CD4-positive, alpha-beta T cell (primary cell): ENCODE measurements at regions not wholly inside any gene's neighbourhood (a gene's known extent, or its start where the extent isn't known, plus 50 kb on each side); places are given as distances from the start of the nearest gene placed in this dataset.

Experiments
- ATAC-seq: fragments of 200-7000 bp; cut with Tn5 transposase; one replicate; pipeline ENCODE4 v1.10.0; 2022; ENCODE audit warnings: mild to moderate bottlenecking; ENCODE audit not compliant: poor library complexity
- CTCF ChIA-PET: fragments of 350-600 bp; sonication (Branson Sonifier 250); formaldehyde crosslinking; loops from one replicate; lab custom pipeline; 2021; ENCODE audit warnings: antibody characterized with exemption, inconsistent platforms; lab: Charles Lee
- POLR2A ChIA-PET: fragments of 350-600 bp; sonication (Branson Sonifier 250); formaldehyde crosslinking; loops from one replicate; lab custom pipeline; 2021; ENCODE audit warnings: antibody characterized with exemption, inconsistent platforms; lab: Charles Lee
- DNase-seq, 14 experiments: peaks; one replicate each; pipeline ENCODE4 v3.0.0-alpha.2; 2013 to 2020; ENCODE audit warnings: mixed read lengths in 2 of 14
- H3K27ac ChIP-seq, 2 donors: one replicate each; pipeline versions ENCODE4 v1.5.1 to v1.7.0; 2013; ENCODE audit warnings: low read length in 2 of 2, low read depth in 1 of 2, mild to moderate bottlenecking in 1 of 2
- H3K27me3 ChIP-seq, 2 experiments: 1 replicate in 1 of 2; 2 replicates in 1 of 2; pipeline versions ENCODE4 v1.6.1 to v1.7.0; 2013; ENCODE audit warnings: low read length in 2 of 2, control low read depth in 1 of 2, mild to moderate bottlenecking in 1 of 2, moderate library complexity in 1 of 2; ENCODE audit not compliant: insufficient read depth in 2 of 2, control insufficient read depth in 1 of 2
- H3K36me3 ChIP-seq: one replicate; pipeline ENCODE4 v1.6.1; 2013; ENCODE audit warnings: low read length, control low read depth; ENCODE audit not compliant: insufficient read depth
- H3K4me1 ChIP-seq: one replicate; pipeline ENCODE4 v1.6.1; 2013; ENCODE audit warnings: low read length, control low read depth; ENCODE audit not compliant: insufficient read depth
- H3K4me3 ChIP-seq: one replicate; pipeline ENCODE4 v1.5.1; 2013; ENCODE audit warnings: mild to moderate bottlenecking, low read length, moderate library complexity
- H3K9me3 ChIP-seq, 2 experiments: 1 replicate in 1 of 2; 2 replicates in 1 of 2; pipeline versions ENCODE4 v1.6.1 to v1.7.0; 2013; ENCODE audit warnings: low read length in 2 of 2, mild to moderate bottlenecking in 2 of 2, control low read depth in 1 of 2, moderate library complexity in 1 of 2; ENCODE audit not compliant: control insufficient read depth in 1 of 2, insufficient read depth in 1 of 2
- H3K27ac Mint-ChIP-seq: one replicate; pipeline ENCODE4 v1.8.0; 2020; ENCODE audit warnings: mixed read lengths
- H3K27me3 Mint-ChIP-seq: one replicate; pipeline ENCODE4 v1.8.0; 2021; ENCODE audit warnings: mixed read lengths
- H3K36me3 Mint-ChIP-seq: one replicate; pipeline ENCODE4 v1.8.0; 2021; ENCODE audit warnings: low read depth, mixed read lengths
- H3K4me1 Mint-ChIP-seq: one replicate; pipeline ENCODE4 v1.8.0; 2021; ENCODE audit warnings: low read depth, mixed read lengths
- H3K4me3 Mint-ChIP-seq: one replicate; pipeline ENCODE4 v1.8.0; 2020; ENCODE audit warnings: mild to moderate bottlenecking, mixed read lengths
- H3K9me3 Mint-ChIP-seq: one replicate; pipeline ENCODE4 v1.8.0; 2020; ENCODE audit warnings: mixed read lengths
- intact Hi-C, 2 experiments: fragments of 100-400 bp; cut with DNase I in 1 of 2; cut with micrococcal nuclease in 1 of 2; formaldehyde crosslinking; loops; one replicate each; pipeline versions ENCODE4 v1.15.1 to v1.9.0; 2023 to 2025; cut with DNase I, micrococcal nuclease
- TF ChIP-seq, protein P1 (sequence below): fragments of 200-600 bp; IDR thresholded peaks from one replicate; pipeline ENCODE4 v1.8.0; 2022; ENCODE audit warnings: antibody characterized with exemption, mild to moderate bottlenecking

DNA sequence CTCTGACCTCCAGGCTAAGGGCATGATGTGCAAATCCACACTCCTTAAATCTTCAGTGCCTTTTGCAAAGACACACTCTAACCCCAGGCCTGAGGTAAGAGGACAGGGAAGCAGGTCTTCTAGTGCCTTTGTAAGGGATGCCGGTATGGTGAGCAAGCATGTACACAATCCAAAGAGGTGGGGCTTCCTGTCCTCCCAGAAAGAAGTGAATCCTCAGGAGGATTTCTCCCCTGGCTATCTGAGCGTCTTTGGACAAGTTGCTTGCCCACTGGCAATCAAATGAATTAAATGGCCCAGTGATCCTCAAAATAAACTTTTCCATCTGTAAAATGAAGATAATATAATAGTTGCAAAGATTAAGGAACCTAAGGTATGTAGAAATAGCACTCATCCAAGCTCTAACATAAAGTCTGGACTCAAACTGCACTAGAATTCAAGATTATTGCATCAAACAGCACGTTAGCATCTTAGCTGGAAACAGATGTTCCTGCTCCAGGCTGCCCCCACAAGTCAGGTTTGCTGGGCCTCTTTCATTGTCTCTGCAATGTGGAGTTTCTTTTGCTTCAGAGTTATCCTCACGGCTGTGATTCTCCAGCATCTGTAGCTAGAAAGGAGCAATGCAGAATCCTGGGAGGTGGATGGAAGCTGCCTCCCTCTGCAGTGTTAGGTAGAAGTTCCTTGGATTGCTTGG is 249.6 kb downstream of the TSHZ3 start:
- ATAC-seq (no peak), DNase-seq (no peak)
- TF ChIP-seq, protein P1, sequence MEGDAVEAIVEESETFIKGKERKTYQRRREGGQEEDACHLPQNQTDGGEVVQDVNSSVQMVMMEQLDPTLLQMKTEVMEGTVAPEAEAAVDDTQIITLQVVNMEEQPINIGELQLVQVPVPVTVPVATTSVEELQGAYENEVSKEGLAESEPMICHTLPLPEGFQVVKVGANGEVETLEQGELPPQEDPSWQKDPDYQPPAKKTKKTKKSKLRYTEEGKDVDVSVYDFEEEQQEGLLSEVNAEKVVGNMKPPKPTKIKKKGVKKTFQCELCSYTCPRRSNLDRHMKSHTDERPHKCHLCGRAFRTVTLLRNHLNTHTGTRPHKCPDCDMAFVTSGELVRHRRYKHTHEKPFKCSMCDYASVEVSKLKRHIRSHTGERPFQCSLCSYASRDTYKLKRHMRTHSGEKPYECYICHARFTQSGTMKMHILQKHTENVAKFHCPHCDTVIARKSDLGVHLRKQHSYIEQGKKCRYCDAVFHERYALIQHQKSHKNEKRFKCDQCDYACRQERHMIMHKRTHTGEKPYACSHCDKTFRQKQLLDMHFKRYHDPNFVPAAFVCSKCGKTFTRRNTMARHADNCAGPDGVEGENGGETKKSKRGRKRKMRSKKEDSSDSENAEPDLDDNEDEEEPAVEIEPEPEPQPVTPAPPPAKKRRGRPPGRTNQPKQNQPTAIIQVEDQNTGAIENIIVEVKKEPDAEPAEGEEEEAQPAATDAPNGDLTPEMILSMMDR, result no peak
- CTCF ChIA-PET, result no interaction called here
- H3K4me3 ChIP-seq, result no peak overlapping the region
- no peaks in the 10 kb centered on the region for H3K36me3 Mint-ChIP-seq
- no peaks in the 10 kb centered on the region for H3K9me3 Mint-ChIP-seq
- no peak overlapping the region for H3K4me3 Mint-ChIP-seq
- H3K9me3 ChIP-seq, result peaks cover 0 to 3% of the 10 kb centered on the region in 2 experiments
- H3K36me3 ChIP-seq, result no peaks in the 10 kb centered on the region
- H3K27me3 ChIP-seq, result peaks cover 0 to 2% of the 10 kb centered on the region in 2 experiments
- no peaks in the 10 kb centered on the region for H3K27me3 Mint-ChIP-seq
- no peaks in the 10 kb centered on the region for H3K4me1 Mint-ChIP-seq
- intact Hi-C loops, result no loop called here
- H3K27ac ChIP-seq, result no peak overlapping the region
- no peak overlapping the region for H3K27ac Mint-ChIP-seq
- no peaks in the 10 kb centered on the region for H3K4me1 ChIP-seq
- POLR2A ChIA-PET, result no interaction called here

DNA sequence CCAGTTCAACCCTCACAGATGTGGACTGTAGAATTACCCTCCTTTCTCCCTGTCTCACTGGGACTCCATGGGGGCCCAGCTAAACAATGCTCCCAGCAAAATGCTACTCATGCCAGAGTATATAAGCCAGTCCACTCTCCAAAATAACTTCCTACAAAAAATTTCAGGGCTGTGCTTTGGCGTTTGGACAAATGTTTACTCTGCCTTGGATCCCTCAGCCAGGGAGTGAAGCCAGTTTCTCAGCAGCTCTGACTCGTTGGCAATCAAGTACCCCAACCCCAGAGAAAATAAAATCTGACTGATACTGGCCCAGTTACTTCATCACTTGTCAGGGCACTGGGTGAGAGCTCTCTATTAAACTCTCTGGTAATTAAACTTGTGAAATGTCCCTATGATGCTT is 250.4 kb downstream of the TSHZ3 start:
- no peaks in the 10 kb centered on the region for H3K9me3 Mint-ChIP-seq
- POLR2A ChIA-PET, result no interaction called here
- no peaks in the 10 kb centered on the region for H3K36me3 Mint-ChIP-seq
- intact Hi-C loops, result no loop called here
- no peak overlapping the region for H3K27ac ChIP-seq
- no peaks in the 10 kb centered on the region for H3K4me1 ChIP-seq
- no peak overlapping the region for H3K4me3 ChIP-seq
- no peak overlapping the region for H3K4me3 Mint-ChIP-seq
- ATAC-seq, result no peak
- H3K27ac Mint-ChIP-seq, result no peak overlapping the region
- H3K36me3 ChIP-seq, result no peaks in the 10 kb centered on the region
- peaks cover 0 to 2% of the 10 kb centered on the region in 2 experiments for H3K27me3 ChIP-seq
- TF ChIP-seq, protein P1, result no peak
- no peaks in the 10 kb centered on the region for H3K27me3 Mint-ChIP-seq
- H3K4me1 Mint-ChIP-seq, result no peaks in the 10 kb centered on the region
- no peak for DNase-seq
- CTCF ChIA-PET, result no interaction called here
- H3K9me3 ChIP-seq, result peaks cover 0 to 3% of the 10 kb centered on the region in 2 experiments

DNA sequence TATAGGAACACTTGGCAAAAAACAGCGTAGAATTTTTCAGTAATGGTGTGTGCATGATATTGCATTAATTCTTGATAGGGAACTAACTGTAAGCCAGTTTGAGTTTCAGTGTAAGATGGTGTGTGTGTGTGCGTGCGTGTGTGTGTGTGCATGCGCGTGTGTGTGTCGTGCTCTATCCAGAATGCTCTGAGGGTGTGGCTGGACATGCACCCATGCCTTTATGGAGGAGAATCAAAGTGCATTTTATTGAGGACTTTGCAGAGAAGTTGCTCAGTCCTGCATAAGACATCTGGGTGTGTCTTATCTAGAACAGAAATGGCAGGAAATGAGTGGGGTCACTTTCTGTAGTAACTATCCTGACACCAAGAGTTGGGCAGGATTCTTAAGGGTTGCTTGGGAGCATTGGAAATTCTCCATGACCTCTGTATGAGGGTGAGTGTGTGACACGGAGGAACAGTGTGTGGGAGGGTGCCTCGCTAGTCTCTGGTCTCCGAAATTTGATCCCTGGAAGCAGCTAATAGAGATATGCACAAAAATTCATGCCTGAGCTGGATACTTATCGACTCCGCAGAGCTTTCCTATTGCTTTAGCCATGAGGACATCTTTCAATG is 252.2 kb downstream of the TSHZ3 start:
- Mint-ChIP-seq H3K36me3 (no peaks in the 10 kb centered on the region), H3K27me3 (peaks cover 6% of the 10 kb centered on the region), H3K9me3 (no peaks in the 10 kb centered on the region), H3K4me1 (no peaks in the 10 kb centered on the region), H3K4me3 (no peak overlapping the region), H3K27ac (no peak overlapping the region)
- H3K4me1 ChIP-seq, result no peaks in the 10 kb centered on the region
- ChIA-PET CTCF (no interaction called here), POLR2A (no interaction called here)
- no peak overlapping the region for H3K4me3 ChIP-seq
- no peaks in the 10 kb centered on the region for H3K36me3 ChIP-seq
- peaks cover 0 to 3% of the 10 kb centered on the region in 2 experiments for H3K9me3 ChIP-seq
- intact Hi-C loops, result no loop called here
- peaks cover 0 to 2% of the 10 kb centered on the region in 2 experiments for H3K27me3 ChIP-seq
- no peak for DNase-seq
- TF ChIP-seq, protein P1, result no peak
- no peak overlapping the region for H3K27ac ChIP-seq
- ATAC-seq, result no peak
